ENCODE measurements at regions not wholly inside any gene's neighbourhood (a gene's known extent, or its start where the extent isn't known, plus 50 kb on each side); places are given as distances from the start of the nearest gene placed in this dataset.
A peak's percentile ranks its signal among the peaks of the same experiment; 100 is the strongest.

DNA sequence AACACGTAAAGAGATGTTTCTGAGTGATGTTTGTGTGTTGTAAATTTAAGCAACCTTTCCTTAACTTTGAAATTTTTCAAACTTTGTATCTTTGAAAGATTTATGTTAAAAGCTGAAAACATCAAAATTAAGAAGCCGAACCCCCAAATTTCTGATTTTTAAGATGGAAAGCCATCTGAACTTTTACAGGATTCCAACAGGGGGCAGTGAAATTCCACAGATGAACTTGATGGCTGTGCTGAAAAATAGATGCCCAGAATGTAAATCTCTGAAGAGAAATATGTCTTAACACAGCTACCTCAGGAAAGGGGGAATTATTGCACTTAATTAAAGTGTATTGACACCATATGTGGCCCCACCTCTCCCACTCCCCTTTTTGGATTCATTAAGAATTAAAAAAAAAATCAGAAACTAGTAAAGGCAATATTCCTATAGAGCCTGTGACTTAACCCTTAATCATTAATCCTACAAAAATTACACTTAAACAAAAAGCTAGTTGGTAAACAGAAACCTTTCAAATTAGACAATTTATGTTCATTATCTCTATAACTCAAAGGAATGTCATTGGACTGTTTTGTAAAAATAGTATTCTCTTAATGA is 597.9 kb downstream of the KCNJ2 start:
- ATAC-seq (ENCODE audit: low read depth), result no peak
- no peak for TF ChIP-seq EZH2 (IDR thresholded peaks at IDR 0.05; ENCODE audit: borderline replicate concordance, insufficient read depth, low read depth, low read length, poor library complexity, severe bottlenecking)
- TF ChIP-seq, protein P1, sequence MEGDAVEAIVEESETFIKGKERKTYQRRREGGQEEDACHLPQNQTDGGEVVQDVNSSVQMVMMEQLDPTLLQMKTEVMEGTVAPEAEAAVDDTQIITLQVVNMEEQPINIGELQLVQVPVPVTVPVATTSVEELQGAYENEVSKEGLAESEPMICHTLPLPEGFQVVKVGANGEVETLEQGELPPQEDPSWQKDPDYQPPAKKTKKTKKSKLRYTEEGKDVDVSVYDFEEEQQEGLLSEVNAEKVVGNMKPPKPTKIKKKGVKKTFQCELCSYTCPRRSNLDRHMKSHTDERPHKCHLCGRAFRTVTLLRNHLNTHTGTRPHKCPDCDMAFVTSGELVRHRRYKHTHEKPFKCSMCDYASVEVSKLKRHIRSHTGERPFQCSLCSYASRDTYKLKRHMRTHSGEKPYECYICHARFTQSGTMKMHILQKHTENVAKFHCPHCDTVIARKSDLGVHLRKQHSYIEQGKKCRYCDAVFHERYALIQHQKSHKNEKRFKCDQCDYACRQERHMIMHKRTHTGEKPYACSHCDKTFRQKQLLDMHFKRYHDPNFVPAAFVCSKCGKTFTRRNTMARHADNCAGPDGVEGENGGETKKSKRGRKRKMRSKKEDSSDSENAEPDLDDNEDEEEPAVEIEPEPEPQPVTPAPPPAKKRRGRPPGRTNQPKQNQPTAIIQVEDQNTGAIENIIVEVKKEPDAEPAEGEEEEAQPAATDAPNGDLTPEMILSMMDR (IDR thresholded peaks at IDR 0.05), result peak; percentile 13

DNA sequence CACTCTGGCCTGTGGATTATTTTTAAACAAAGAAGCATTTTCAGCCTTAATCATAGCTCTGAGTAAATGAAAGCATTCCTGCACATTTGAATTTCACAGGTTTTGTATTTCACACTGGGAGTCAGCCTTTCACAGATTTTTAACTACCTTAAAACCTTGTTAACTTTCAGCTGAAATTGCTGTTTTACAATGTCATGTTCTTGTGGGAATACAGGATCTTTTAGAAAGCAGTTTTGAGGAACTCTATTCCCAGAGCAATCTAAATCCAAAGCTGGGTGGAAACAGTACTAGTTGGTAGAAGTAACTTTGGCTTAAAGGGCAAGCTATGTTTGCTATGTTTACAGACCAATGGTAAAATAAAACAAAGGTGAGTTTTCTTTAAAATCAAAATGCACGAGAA is 600.6 kb downstream of the KCNJ2 start:
- intact Hi-C loops (cut with micrococcal nuclease), result no loop called here
- no peaks in the 10 kb centered on the region for H3K9me3 Mint-ChIP-seq (ENCODE audit: insufficient read depth)
- no peaks in the 10 kb centered on the region for H3K27me3 Mint-ChIP-seq
- no peak overlapping the region for H3K4me3 Mint-ChIP-seq
- TF ChIP-seq, protein P1 (IDR thresholded peaks at IDR 0.05), result no peak
- TF ChIP-seq EZH2 (IDR thresholded peaks at IDR 0.05; ENCODE audit: borderline replicate concordance, insufficient read depth, low read depth, low read length, poor library complexity, severe bottlenecking), result no peak
- no peaks in the 10 kb centered on the region for H3K9me3 ChIP-seq (ENCODE audit: control extremely low read depth in 1 of 3, control insufficient read depth in 2 of 3, insufficient read depth in 1 of 3, low read length in 2 of 3)
- no peaks in the 10 kb centered on the region for H3K79me2 ChIP-seq (ENCODE audit: control insufficient read depth, insufficient read depth, low read length)
- 83% methylated on average over 1 of the region's 1 CpG for WGBS (ENCODE audit: insufficient coverage)
- H3K4me1 ChIP-seq (ENCODE audit: control insufficient read depth in 2 of 2, insufficient read depth in 2 of 2, low read length in 2 of 2), result no peaks in the 10 kb centered on the region
- no peaks in the 10 kb centered on the region for H3K27me3 ChIP-seq (replicated peaks in 1 of 4; ENCODE audit: control extremely low read depth in 1 of 4, control insufficient read depth in 3 of 4, insufficient read depth in 4 of 4, low read length in 3 of 4)
- no peak overlapping the region for H3K4me2 ChIP-seq (replicated peaks; ENCODE audit: low read depth, low read length, poor library complexity, severe bottlenecking)
- ATAC-seq (ENCODE audit: low read depth) (no peak), DNase-seq (no peak)
- no peaks in the 10 kb centered on the region for H3K4me1 Mint-ChIP-seq
- H4K20me1 ChIP-seq (ENCODE audit: control insufficient read depth, insufficient read depth, low read length, poor library complexity, severe bottlenecking), result no peaks in the 10 kb centered on the region
- ChIA-PET CTCF (no interaction called here), POLR2A (no interaction called here)
- no peaks in the 10 kb centered on the region for H3K36me3 ChIP-seq (replicated peaks in 1 of 2; ENCODE audit: control extremely low read depth in 1 of 2, control insufficient read depth in 1 of 2, extremely low read depth in 1 of 2, insufficient read depth in 2 of 2, low read length in 1 of 2)
- no peak overlapping the region for H2AFZ ChIP-seq (ENCODE audit: insufficient read depth, low read depth, low read length, poor library complexity, severe bottlenecking)
- H3K9ac ChIP-seq (ENCODE audit: low read length), result no peak overlapping the region
- H3K27ac ChIP-seq (ENCODE audit: low read length in 2 of 2), result no peak overlapping the region
- H3K4me3 ChIP-seq (ENCODE audit: control extremely low read depth in 1 of 5, extremely low read depth in 1 of 5, insufficient read depth in 1 of 5, low read depth in 2 of 5, low read length in 4 of 5), result no peak overlapping the region
- H3K27ac Mint-ChIP-seq, result no peak overlapping the region

More for the DNA sequence above, 597.9 kb downstream of the KCNJ2 start:
- Histone ChIP-seq H3K27ac (ENCODE audit: low read length in 2 of 2) (no peak overlapping the region), H3K4me2 (replicated peaks; ENCODE audit: low read depth, low read length, poor library complexity, severe bottlenecking) (no peak overlapping the region), H3K9me3 (ENCODE audit: control extremely low read depth in 1 of 3, control insufficient read depth in 2 of 3, insufficient read depth in 1 of 3, low read length in 2 of 3) (no peaks in the 10 kb centered on the region), H4K20me1 (ENCODE audit: control insufficient read depth, insufficient read depth, low read length, poor library complexity, severe bottlenecking) (no peaks in the 10 kb centered on the region), H3K79me2 (ENCODE audit: control insufficient read depth, insufficient read depth, low read length) (no peaks in the 10 kb centered on the region), H2AFZ (ENCODE audit: insufficient read depth, low read depth, low read length, poor library complexity, severe bottlenecking) (no peak overlapping the region), H3K36me3 (replicated peaks in 1 of 2; ENCODE audit: control extremely low read depth in 1 of 2, control insufficient read depth in 1 of 2, extremely low read depth in 1 of 2, insufficient read depth in 2 of 2, low read length in 1 of 2) (no peaks in the 10 kb centered on the region), H3K4me3 (ENCODE audit: control extremely low read depth in 1 of 5, extremely low read depth in 1 of 5, insufficient read depth in 1 of 5, low read depth in 2 of 5, low read length in 4 of 5) (no peak overlapping the region), H3K4me1 (ENCODE audit: control insufficient read depth in 2 of 2, insufficient read depth in 2 of 2, low read length in 2 of 2) (no peaks in the 10 kb centered on the region), H3K27me3 (replicated peaks in 1 of 4; ENCODE audit: control extremely low read depth in 1 of 4, control insufficient read depth in 3 of 4, insufficient read depth in 4 of 4, low read length in 3 of 4) (no peaks in the 10 kb centered on the region), H3K9ac (ENCODE audit: low read length) (no peak overlapping the region)
- Mint-ChIP-seq H3K9me3 (ENCODE audit: insufficient read depth) (no peaks in the 10 kb centered on the region), H3K4me3 (no peak overlapping the region), H3K27ac (no peak overlapping the region), H3K27me3 (no peaks in the 10 kb centered on the region), H3K4me1 (no peaks in the 10 kb centered on the region)
- ChIA-PET POLR2A (no interaction called here), CTCF (interaction anchor here (0.6 to 1.1 kb wide), 3 partner anchors 193 to 1791 kb away, joined by 3 to 5 read pairs (median 3); no protein-coding TSS in a partner anchor)
- no peak for DNase-seq
- intact Hi-C loops (cut with micrococcal nuclease), result no loop called here
- WGBS (ENCODE audit: insufficient coverage), result 80% methylated on average over 1 of the region's 2 CpGs

Measured in B cell (primary cell).